ENCODE measurements at regions not wholly inside any gene's neighbourhood (a gene's known extent, or its start where the extent isn't known, plus 50 kb on each side); places are given as distances from the start of the nearest gene placed in this dataset.

DNA sequence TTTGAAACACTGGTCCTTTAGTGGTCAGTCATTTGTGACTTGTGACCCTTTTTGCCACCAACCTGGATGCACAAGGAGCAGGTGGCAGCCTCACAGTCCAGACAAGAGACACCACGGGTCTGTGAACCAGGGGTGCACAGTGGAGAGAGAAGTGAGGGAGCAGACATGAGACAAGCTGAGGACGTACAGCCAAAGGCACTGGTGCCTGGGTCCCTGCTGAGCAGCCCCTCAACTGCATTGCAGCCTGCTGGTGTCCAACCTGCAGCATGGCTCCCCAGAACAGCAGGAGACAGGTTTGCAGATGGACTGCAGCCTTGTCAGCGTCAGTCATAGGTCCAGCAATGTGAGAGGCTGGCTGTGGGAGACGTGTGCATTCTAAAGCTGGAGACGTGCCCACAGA, 124.2 kb upstream of the FSTL4 start:
- no peak overlapping the region for H3K27ac ChIP-seq (ENCODE audit: low read length)
- Mint-ChIP-seq H3K27me3 (peaks cover 11 to 12% of the 10 kb centered on the region in 2 donors), H3K4me1 (no peaks in the 10 kb centered on the region), H3K36me3 (no peaks in the 10 kb centered on the region), H3K4me3 (no peak overlapping the region), H3K9me3 (no peaks in the 10 kb centered on the region), H3K27ac (no peak overlapping the region)
- no peak overlapping the region for H3K4me3 ChIP-seq (ENCODE audit: control insufficient read depth in 1 of 2, extremely low read depth in 1 of 2, low read length in 1 of 2)
- no peaks in the 10 kb centered on the region for H3K36me3 ChIP-seq (ENCODE audit: control insufficient read depth in 2 of 2, extremely low read depth in 1 of 2, insufficient read depth in 1 of 2, low read length in 1 of 2)
- H3K9me3 ChIP-seq, result no peaks in the 10 kb centered on the region
- DNase-seq, result no peak
- no peaks in the 10 kb centered on the region for H3K4me1 ChIP-seq (ENCODE audit: control insufficient read depth in 1 of 2, extremely low read depth in 1 of 2, insufficient read depth in 2 of 2, low read length in 2 of 2)
- H3K27me3 ChIP-seq (replicated peaks in 1 of 2; ENCODE audit: control insufficient read depth in 2 of 2, extremely low read depth in 1 of 2, insufficient read depth in 2 of 2, low read length in 1 of 2), result peaks cover 0 to 19% of the 10 kb centered on the region in 2 experiments
- 63% methylated on average over 3 of the region's 5 CpGs for WGBS (ENCODE audit: insufficient coverage)
- ChIA-PET POLR2A (no interaction called here), CTCF (no interaction called here)
- ATAC-seq (replicated peaks in 1 of 4), result no peak

GRCh38 chr5:133735346-133735745, 123.0 kb upstream of the FSTL4 start:
- no peaks in the 10 kb centered on the region for H3K36me3 ChIP-seq (ENCODE audit: control insufficient read depth in 2 of 2, extremely low read depth in 1 of 2, insufficient read depth in 1 of 2, low read length in 1 of 2)
- no peak for ATAC-seq (replicated peaks in 1 of 4)
- POLR2A ChIA-PET, result no interaction called here

GRCh38 chr5:133734916-133735315, 122.6 kb upstream of the FSTL4 start:
- Histone ChIP-seq H3K36me3 (ENCODE audit: control insufficient read depth in 2 of 2, extremely low read depth in 1 of 2, insufficient read depth in 1 of 2, low read length in 1 of 2) (no peaks in the 10 kb centered on the region), H3K9me3 (no peaks in the 10 kb centered on the region), H3K4me1 (ENCODE audit: control insufficient read depth in 1 of 2, extremely low read depth in 1 of 2, insufficient read depth in 2 of 2, low read length in 2 of 2) (no peaks in the 10 kb centered on the region), H3K27me3 (replicated peaks in 1 of 2; ENCODE audit: control insufficient read depth in 2 of 2, extremely low read depth in 1 of 2, insufficient read depth in 2 of 2, low read length in 1 of 2) (peaks cover 0 to 12% of the 10 kb centered on the region in 2 experiments), H3K27ac (ENCODE audit: low read length) (no peak overlapping the region), H3K4me3 (ENCODE audit: control insufficient read depth in 1 of 2, extremely low read depth in 1 of 2, low read length in 1 of 2) (no peak overlapping the region)
- Mint-ChIP-seq H3K9me3 (peaks cover 0 to 3% (median 0%) of the 10 kb centered on the region in 3 donors), H3K4me3 (no peak overlapping the region), H3K4me1 (no peaks in the 10 kb centered on the region), H3K36me3 (no peaks in the 10 kb centered on the region), H3K27ac (no peak overlapping the region), H3K27me3 (peaks cover 0 to 4% of the 10 kb centered on the region in 2 donors)
- ATAC-seq (replicated peaks in 1 of 4) (no peak), DNase-seq (no peak)
- ChIA-PET POLR2A (no interaction called here), CTCF (no interaction called here)
- WGBS (ENCODE audit: insufficient coverage), result 75% methylated on average over 6 of the region's 8 CpGs

More at GRCh38 chr5:133735346-133735745, 123.0 kb upstream of the FSTL4 start:
- Mint-ChIP-seq H3K27ac (no peak overlapping the region), H3K4me3 (no peak overlapping the region), H3K9me3 (peaks cover 0 to 3% (median 0%) of the 10 kb centered on the region in 3 donors), H3K27me3 (peaks cover 1 to 4% of the 10 kb centered on the region in 2 donors), H3K4me1 (no peaks in the 10 kb centered on the region), H3K36me3 (no peaks in the 10 kb centered on the region)
- Histone ChIP-seq H3K27ac (ENCODE audit: low read length) (no peak overlapping the region), H3K4me3 (ENCODE audit: control insufficient read depth in 1 of 2, extremely low read depth in 1 of 2, low read length in 1 of 2) (no peak overlapping the region), H3K27me3 (replicated peaks in 1 of 2; ENCODE audit: control insufficient read depth in 2 of 2, extremely low read depth in 1 of 2, insufficient read depth in 2 of 2, low read length in 1 of 2) (peaks cover 0 to 16% of the 10 kb centered on the region in 2 experiments), H3K4me1 (ENCODE audit: control insufficient read depth in 1 of 2, extremely low read depth in 1 of 2, insufficient read depth in 2 of 2, low read length in 2 of 2) (no peaks in the 10 kb centered on the region), H3K9me3 (no peaks in the 10 kb centered on the region)
- WGBS (ENCODE audit: insufficient coverage), result 71% methylated on average over 4 of the region's 9 CpGs
- CTCF ChIA-PET, result no interaction called here
- DNase-seq, result no peak

DNA sequence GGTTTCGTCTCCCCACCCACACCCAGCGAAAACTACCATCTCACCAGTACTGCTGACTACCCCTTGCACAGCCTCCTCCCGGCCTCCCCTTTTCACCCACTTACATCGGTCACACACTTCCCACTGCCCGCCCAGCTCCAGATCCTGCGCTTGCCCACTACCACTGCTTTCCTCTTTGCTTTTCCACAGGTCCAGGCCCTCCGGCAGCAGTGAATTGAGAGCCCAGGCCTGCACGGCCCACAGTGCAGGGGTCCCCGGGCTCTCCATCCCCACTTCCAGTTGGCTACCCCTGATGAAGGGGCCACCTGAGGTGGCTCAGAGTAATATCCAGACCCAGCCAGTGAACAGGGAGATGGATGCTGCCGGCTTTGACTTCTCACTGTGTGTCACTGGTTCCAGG, 120.2 kb upstream of the FSTL4 start:
- H3K27ac ChIP-seq (ENCODE audit: low read length), result no peak overlapping the region
- no peaks in the 10 kb centered on the region for H3K4me1 ChIP-seq (ENCODE audit: control insufficient read depth in 1 of 2, extremely low read depth in 1 of 2, insufficient read depth in 2 of 2, low read length in 2 of 2)
- no peak for DNase-seq
- POLR2A ChIA-PET, result no interaction called here
- H3K9me3 ChIP-seq, result no peaks in the 10 kb centered on the region
- WGBS (ENCODE audit: insufficient coverage), result 81% methylated on average over 7 of the region's 10 CpGs
- Mint-ChIP-seq H3K9me3 (peaks cover 0 to 3% (median 0%) of the 10 kb centered on the region in 3 donors), H3K4me1 (no peaks in the 10 kb centered on the region), H3K36me3 (no peaks in the 10 kb centered on the region), H3K4me3 (no peak overlapping the region), H3K27ac (no peak overlapping the region), H3K27me3 (peaks cover 0 to 11% of the 10 kb centered on the region in 2 donors)
- no peaks in the 10 kb centered on the region for H3K36me3 ChIP-seq (ENCODE audit: control insufficient read depth in 2 of 2, extremely low read depth in 1 of 2, insufficient read depth in 1 of 2, low read length in 1 of 2)
- H3K4me3 ChIP-seq (ENCODE audit: control insufficient read depth in 1 of 2, extremely low read depth in 1 of 2, low read length in 1 of 2), result no peak overlapping the region
- ATAC-seq (replicated peaks in 1 of 4), result no peak
- H3K27me3 ChIP-seq (replicated peaks in 1 of 2; ENCODE audit: control insufficient read depth in 2 of 2, extremely low read depth in 1 of 2, insufficient read depth in 2 of 2, low read length in 1 of 2), result peaks cover 0 to 3% of the 10 kb centered on the region in 2 experiments
- CTCF ChIA-PET, result no interaction called here

GRCh38 chr5:133731951-133732350, 119.6 kb upstream of the FSTL4 start:
- Mint-ChIP-seq H3K27me3 (peaks cover 0 to 8% of the 10 kb centered on the region in 2 donors), H3K4me3 (no peak overlapping the region), H3K27ac (no peak overlapping the region), H3K9me3 (peaks cover 0 to 3% (median 0%) of the 10 kb centered on the region in 3 donors), H3K36me3 (no peaks in the 10 kb centered on the region), H3K4me1 (no peaks in the 10 kb centered on the region)
- Histone ChIP-seq H3K36me3 (ENCODE audit: control insufficient read depth in 2 of 2, extremely low read depth in 1 of 2, insufficient read depth in 1 of 2, low read length in 1 of 2) (no peaks in the 10 kb centered on the region), H3K4me1 (ENCODE audit: control insufficient read depth in 1 of 2, extremely low read depth in 1 of 2, insufficient read depth in 2 of 2, low read length in 2 of 2) (no peaks in the 10 kb centered on the region), H3K27me3 (replicated peaks in 1 of 2; ENCODE audit: control insufficient read depth in 2 of 2, extremely low read depth in 1 of 2, insufficient read depth in 2 of 2, low read length in 1 of 2) (peaks cover 0 to 3% of the 10 kb centered on the region in 2 experiments), H3K9me3 (no peaks in the 10 kb centered on the region), H3K27ac (ENCODE audit: low read length) (no peak overlapping the region), H3K4me3 (ENCODE audit: control insufficient read depth in 1 of 2, extremely low read depth in 1 of 2, low read length in 1 of 2) (no peak overlapping the region)
- CTCF ChIA-PET, result interaction anchor here in 1 of 2 donors (0.6 kb wide), 1 partner anchor 290 kb away, joined by 3 read pairs; no protein-coding TSS in a partner anchor
- 39% methylated on average over 3 of the region's 3 CpGs for WGBS (ENCODE audit: insufficient coverage)
- no peak for ATAC-seq (replicated peaks in 1 of 4)
- no peak for DNase-seq
- POLR2A ChIA-PET, result no interaction called here

DNA sequence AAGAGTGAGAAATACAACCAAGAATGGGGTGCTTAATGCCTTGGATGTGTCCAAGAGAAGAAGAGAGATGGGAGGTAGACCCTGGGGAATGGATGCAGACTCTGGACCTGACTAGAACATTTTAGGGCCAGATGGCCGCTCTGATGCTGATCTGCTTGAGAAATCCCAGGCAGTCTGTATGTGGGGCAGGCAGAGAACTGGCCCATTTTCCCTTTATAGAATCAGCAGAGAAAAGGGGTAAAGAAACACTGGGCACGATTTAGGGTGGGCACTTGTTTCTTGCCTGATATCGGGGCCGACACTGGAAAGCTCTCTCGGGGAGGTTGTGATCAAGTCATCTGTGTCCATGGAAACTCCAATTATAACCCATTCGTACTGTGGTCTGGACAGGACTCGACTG, 118.5 kb upstream of the FSTL4 start:
- Mint-ChIP-seq H3K27me3 (peaks cover 6 to 8% of the 10 kb centered on the region in 2 donors), H3K9me3 (peaks cover 0 to 3% (median 0%) of the 10 kb centered on the region in 3 donors), H3K36me3 (no peaks in the 10 kb centered on the region), H3K27ac (no peak overlapping the region), H3K4me1 (no peaks in the 10 kb centered on the region), H3K4me3 (no peak overlapping the region)
- no peak overlapping the region for H3K27ac ChIP-seq (ENCODE audit: low read length)
- no peak overlapping the region for H3K4me3 ChIP-seq (ENCODE audit: control insufficient read depth in 1 of 2, extremely low read depth in 1 of 2, low read length in 1 of 2)
- H3K4me1 ChIP-seq (ENCODE audit: control insufficient read depth in 1 of 2, extremely low read depth in 1 of 2, insufficient read depth in 2 of 2, low read length in 2 of 2), result no peaks in the 10 kb centered on the region
- ATAC-seq (replicated peaks in 1 of 4) (no peak), DNase-seq (no peak)
- H3K9me3 ChIP-seq, result no peaks in the 10 kb centered on the region
- CTCF ChIA-PET, result no interaction called here
- H3K36me3 ChIP-seq (ENCODE audit: control insufficient read depth in 2 of 2, extremely low read depth in 1 of 2, insufficient read depth in 1 of 2, low read length in 1 of 2), result no peaks in the 10 kb centered on the region
- POLR2A ChIA-PET, result no interaction called here
- peaks cover 0 to 3% of the 10 kb centered on the region in 2 experiments for H3K27me3 ChIP-seq (replicated peaks in 1 of 2; ENCODE audit: control insufficient read depth in 2 of 2, extremely low read depth in 1 of 2, insufficient read depth in 2 of 2, low read length in 1 of 2)
- 88% methylated on average over 6 of the region's 7 CpGs for WGBS (ENCODE audit: insufficient coverage)

DNA sequence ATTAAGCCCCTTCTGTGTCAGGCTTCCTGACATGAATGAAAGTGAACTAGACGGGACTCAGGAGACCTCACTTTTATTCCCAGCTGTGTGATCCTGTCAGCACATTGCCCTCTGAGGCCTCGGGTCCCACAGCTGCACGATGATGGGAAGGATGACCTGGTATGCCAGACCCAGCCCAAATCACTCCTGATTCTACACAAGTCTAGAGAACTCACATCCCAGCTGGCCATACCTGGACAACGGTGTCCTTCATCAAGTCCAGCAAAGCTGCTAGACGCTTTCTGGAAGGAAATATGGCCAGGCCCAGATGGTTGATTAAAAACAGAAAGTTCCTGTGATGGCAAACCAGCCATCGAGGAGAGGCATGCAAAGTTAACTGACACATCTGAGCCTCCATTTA, 118.0 kb upstream of the FSTL4 start:
- Mint-ChIP-seq H3K27me3 (peaks cover 6 to 8% of the 10 kb centered on the region in 2 donors), H3K9me3 (peaks cover 0 to 3% (median 0%) of the 10 kb centered on the region in 3 donors), H3K4me1 (no peaks in the 10 kb centered on the region), H3K4me3 (no peak overlapping the region), H3K27ac (no peak overlapping the region), H3K36me3 (no peaks in the 10 kb centered on the region)
- whole genome bisulfite sequencing (ENCODE audit: insufficient coverage), result 89% methylated on average over 5 of the region's 6 CpGs
- H3K9me3 ChIP-seq, result no peaks in the 10 kb centered on the region
- DNase-seq (no peak), ATAC-seq (replicated peaks in 1 of 4) (no peak)
- H3K4me3 ChIP-seq (ENCODE audit: control insufficient read depth in 1 of 2, extremely low read depth in 1 of 2, low read length in 1 of 2), result no peak overlapping the region
- CTCF ChIA-PET, result no interaction called here
- H3K27ac ChIP-seq (ENCODE audit: low read length), result no peak overlapping the region
- no peaks in the 10 kb centered on the region for H3K4me1 ChIP-seq (ENCODE audit: control insufficient read depth in 1 of 2, extremely low read depth in 1 of 2, insufficient read depth in 2 of 2, low read length in 2 of 2)
- POLR2A ChIA-PET, result no interaction called here
- peaks cover 0 to 3% of the 10 kb centered on the region in 2 experiments for H3K27me3 ChIP-seq (replicated peaks in 1 of 2; ENCODE audit: control insufficient read depth in 2 of 2, extremely low read depth in 1 of 2, insufficient read depth in 2 of 2, low read length in 1 of 2)
- no peaks in the 10 kb centered on the region for H3K36me3 ChIP-seq (ENCODE audit: control insufficient read depth in 2 of 2, extremely low read depth in 1 of 2, insufficient read depth in 1 of 2, low read length in 1 of 2)

Data from T-cell (primary cell).